ENCODE measurements at regions not wholly inside any gene's neighbourhood (a gene's known extent, or its start where the extent isn't known, plus 50 kb on each side); places are given as distances from the start of the nearest gene placed in this dataset.
"Not testable (repeated sequence)": the region's sequence is repeated elsewhere in the genome, so short reads cannot be mapped to it uniquely, and the experiment has no call there.

- no peak for DNase-seq
- H3K4me1 Mint-ChIP-seq: no peaks in the 10 kb centered on the region
These were observed 168.0 kb downstream of the DKK1 start for GRCh38 chr10:52481986-52482555.

GRCh38 chr10:52483587-52483986 is 169.5 kb downstream of the DKK1 start:
- Mint-ChIP-seq H3K36me3 (no peaks in the 10 kb centered on the region), H3K9me3 (no peaks in the 10 kb centered on the region), H3K4me1 (no peaks in the 10 kb centered on the region), H3K27me3 (no peaks in the 10 kb centered on the region), H3K4me3 (no peak overlapping the region), H3K27ac (no peak overlapping the region)
- CTCF ChIA-PET: no interaction called here
- no peak for DNase-seq

More at GRCh38 chr10:52481986-52482555, 168.0 kb downstream of the DKK1 start:
- H3K9me3 Mint-ChIP-seq: no peaks in the 10 kb centered on the region
- no peak overlapping the region for H3K27ac Mint-ChIP-seq
- H3K36me3 Mint-ChIP-seq: no peaks in the 10 kb centered on the region
- H3K27me3 Mint-ChIP-seq: no peaks in the 10 kb centered on the region
- H3K4me3 Mint-ChIP-seq: no peak overlapping the region
- CTCF ChIA-PET: no interaction called here

GRCh38 chr10:52484206-52485065 is 170.4 kb downstream of the DKK1 start:
- no peaks in the 10 kb centered on the region for H3K9me3 Mint-ChIP-seq
- CTCF ChIA-PET: no interaction called here
- no peaks in the 10 kb centered on the region for H3K36me3 Mint-ChIP-seq
- no peak overlapping the region for H3K4me3 Mint-ChIP-seq
- no peak for DNase-seq
- H3K27ac Mint-ChIP-seq: no peak overlapping the region
- no peaks in the 10 kb centered on the region for H3K4me1 Mint-ChIP-seq
- H3K27me3 Mint-ChIP-seq: no peaks in the 10 kb centered on the region

GRCh38 chr10:52485462-52485861 is 171.4 kb downstream of the DKK1 start:
- DNase-seq: no peak

GRCh38 chr10:52486840-52487611 is 172.9 kb downstream of the DKK1 start:
- no peak for DNase-seq
- no peak overlapping the region for H3K4me3 Mint-ChIP-seq
- no peak overlapping the region for H3K27ac Mint-ChIP-seq
- H3K4me1 Mint-ChIP-seq: no peaks in the 10 kb centered on the region
- H3K36me3 Mint-ChIP-seq: no peaks in the 10 kb centered on the region
- no peaks in the 10 kb centered on the region for H3K27me3 Mint-ChIP-seq
- CTCF ChIA-PET: interaction anchor here (0.9 to 2.6 kb wide), 2 partner anchors 16 to 179 kb away, joined by 3 to 16 read pairs; no protein-coding TSS in a partner anchor
- no peaks in the 10 kb centered on the region for H3K9me3 Mint-ChIP-seq

More at GRCh38 chr10:52485462-52485861, 171.4 kb downstream of the DKK1 start:
- no peaks in the 10 kb centered on the region for H3K4me1 Mint-ChIP-seq
- H3K27ac Mint-ChIP-seq: no peak overlapping the region
- H3K36me3 Mint-ChIP-seq: no peaks in the 10 kb centered on the region
- CTCF ChIA-PET: no interaction called here
- H3K4me3 Mint-ChIP-seq: no peak overlapping the region
- no peaks in the 10 kb centered on the region for H3K9me3 Mint-ChIP-seq
- no peaks in the 10 kb centered on the region for H3K27me3 Mint-ChIP-seq

- H3K27me3 Mint-ChIP-seq: no peaks in the 10 kb centered on the region
- H3K4me3 Mint-ChIP-seq: no peak overlapping the region
- DNase-seq: no peak
- H3K9me3 Mint-ChIP-seq: no peaks in the 10 kb centered on the region
- no peaks in the 10 kb centered on the region for H3K4me1 Mint-ChIP-seq
- no peak overlapping the region for H3K27ac Mint-ChIP-seq
- CTCF ChIA-PET: interaction anchor here (1.0 to 2.6 kb wide), 2 partner anchors 181 to 291 kb away, joined by 3 to 16 read pairs; no protein-coding TSS in a partner anchor
- H3K36me3 Mint-ChIP-seq: no peaks in the 10 kb centered on the region
These were observed 174.8 kb downstream of the DKK1 start for GRCh38 chr10:52488606-52489485.

GRCh38 chr10:52491246-52491995 is 177.3 kb downstream of the DKK1 start:
- no peaks in the 10 kb centered on the region for H3K4me1 Mint-ChIP-seq
- H3K27ac Mint-ChIP-seq: no peak overlapping the region
- peaks cover 4% of the 10 kb centered on the region for H3K9me3 Mint-ChIP-seq
- no peaks in the 10 kb centered on the region for H3K27me3 Mint-ChIP-seq
- H3K36me3 Mint-ChIP-seq: no peaks in the 10 kb centered on the region
- no peak for DNase-seq
- H3K4me3 Mint-ChIP-seq: no peak overlapping the region
- CTCF ChIA-PET: no interaction called here

- Mint-ChIP-seq H3K9me3 (peaks cover 23% of the 10 kb centered on the region), H3K4me3 (no peak overlapping the region), H3K36me3 (no peaks in the 10 kb centered on the region)
These were observed 185.2 kb downstream of the DKK1 start for GRCh38 chr10:52499281-52499680.

GRCh38 chr10:52500476-52500875 is 186.4 kb downstream of the DKK1 start:
- H3K27me3 Mint-ChIP-seq: no peaks in the 10 kb centered on the region
- CTCF ChIA-PET: no interaction called here
- H3K9me3 Mint-ChIP-seq: peaks cover 25% of the 10 kb centered on the region

More at GRCh38 chr10:52499281-52499680, 185.2 kb downstream of the DKK1 start:
- Mint-ChIP-seq H3K27me3 (no peaks in the 10 kb centered on the region), H3K27ac (no peak overlapping the region), H3K4me1 (no peaks in the 10 kb centered on the region)
- CTCF ChIA-PET: no interaction called here
- DNase-seq: no peak

GRCh38 chr10:52502237-52502636 is 188.2 kb downstream of the DKK1 start:
- Mint-ChIP-seq H3K4me1 (no peaks in the 10 kb centered on the region), H3K36me3 (no peaks in the 10 kb centered on the region), H3K27me3 (no peaks in the 10 kb centered on the region), H3K27ac (no peak overlapping the region), H3K9me3 (peaks cover 16% of the 10 kb centered on the region), H3K4me3 (no peak overlapping the region)
- no peak for DNase-seq
- CTCF ChIA-PET: no interaction called here

More at GRCh38 chr10:52500476-52500875, 186.4 kb downstream of the DKK1 start:
- DNase-seq: no peak
- H3K4me3 Mint-ChIP-seq: no peak overlapping the region
- no peaks in the 10 kb centered on the region for H3K36me3 Mint-ChIP-seq
- H3K27ac Mint-ChIP-seq: no peak overlapping the region
- no peaks in the 10 kb centered on the region for H3K4me1 Mint-ChIP-seq

GRCh38 chr10:52505341-52505740 is 191.3 kb downstream of the DKK1 start:
- CTCF ChIA-PET, H3K36me3 Mint-ChIP-seq, H3K4me3 Mint-ChIP-seq, H3K4me1 Mint-ChIP-seq, H3K27me3 Mint-ChIP-seq, H3K27ac Mint-ChIP-seq, DNase-seq: not testable (repeated sequence)
- peaks cover 15% of the 10 kb centered on the region for H3K9me3 Mint-ChIP-seq

- peaks cover 16% of the 10 kb centered on the region for H3K9me3 Mint-ChIP-seq
- no peak overlapping the region for H3K4me3 Mint-ChIP-seq
- no peak overlapping the region for H3K27ac Mint-ChIP-seq
- no peaks in the 10 kb centered on the region for H3K27me3 Mint-ChIP-seq
- no peaks in the 10 kb centered on the region for H3K4me1 Mint-ChIP-seq
- CTCF ChIA-PET: no interaction called here
- no peak for DNase-seq
- no peaks in the 10 kb centered on the region for H3K36me3 Mint-ChIP-seq
These were observed 200.4 kb downstream of the DKK1 start for GRCh38 chr10:52514481-52514880.

GRCh38 chr10:52517012-52517411 is 202.9 kb downstream of the DKK1 start:
- no peaks in the 10 kb centered on the region for H3K4me1 Mint-ChIP-seq
- DNase-seq: no peak
- H3K27me3 Mint-ChIP-seq: no peaks in the 10 kb centered on the region
- H3K9me3 Mint-ChIP-seq: peaks cover 9% of the 10 kb centered on the region
- CTCF ChIA-PET: no interaction called here
- no peaks in the 10 kb centered on the region for H3K36me3 Mint-ChIP-seq
- no peak overlapping the region for H3K4me3 Mint-ChIP-seq
- H3K27ac Mint-ChIP-seq: no peak overlapping the region
